Gastrocnemius medialis (tissue), 4 donors: ENCODE measurements at regions not wholly inside any gene's neighbourhood (a gene's known extent, or its start where the extent isn't known, plus 50 kb on each side); places are given as distances from the start of the nearest gene placed in this dataset.
"Not testable (repeated sequence)": the region's sequence is repeated elsewhere in the genome, so short reads cannot be mapped to it uniquely, and the experiment has no call there.

Source experiments
- ATAC-seq, 2 donors: fragments of 150-250 bp; one replicate each; pipeline ENCODE4 v1.9.1; 2016
- DNase-seq, 2 donors: peaks; one replicate each; pipeline ENCODE4 v3.0.0-alpha.2; 2019
- H3K27ac ChIP-seq, 4 donors: fragments of 200-600 bp; sonication (generic); 1 replicate in 1 of 4; 2 replicates in 3 of 4; pipeline ENCODE4 v1.5.1; 2016 to 2018; ENCODE audit warnings: mild to moderate bottlenecking in 2 of 4, moderate library complexity in 1 of 4
- H3K27me3 ChIP-seq, 3 donors: fragments of 200-600 bp; sonication (generic) in 2 of 3; 1 replicate in 1 of 3; 2 replicates in 2 of 3; pipeline versions ENCODE4 v1.5.1 to v1.6.0; 2016 to 2019; ENCODE audit warnings: mild to moderate bottlenecking in 1 of 3, moderate library complexity in 1 of 3
- H3K36me3 ChIP-seq, 2 donors: fragments of 200-600 bp; sonication (generic) in 1 of 2; one replicate each; pipeline ENCODE4 v1.5.1; 2017 to 2018
- H3K4me1 ChIP-seq, 2 donors: fragments of 200-600 bp; sonication (generic) in 1 of 2; one replicate each; pipeline ENCODE4 v1.5.1; 2016 to 2017; ENCODE audit warnings: mild to moderate bottlenecking in 2 of 2
- H3K4me3 ChIP-seq, 4 donors: fragments of 200-600 bp; sonication (generic) in 3 of 4; 1 replicate in 1 of 4; 2 replicates in 3 of 4; pipeline ENCODE4 v1.5.1; 2016 to 2019; ENCODE audit warnings: mild to moderate bottlenecking in 2 of 4
- H3K9me3 ChIP-seq, 3 donors: fragments of 200-600 bp; sonication (generic) in 2 of 3; 1 replicate in 1 of 3; 2 replicates in 2 of 3; pipeline ENCODE4 v1.5.1; 2016 to 2019
- CTCF ChIP-seq, 5 experiments: fragments of 450-650 bp in 3 of 5; fragments of 200-600 bp in 2 of 5; sonication (generic) in 2 of 5; IDR thresholded peaks in 4 of 5; conservative IDR thresholded peaks in 1 of 5; 1 replicate in 4 of 5; 2 replicates in 1 of 5; pipeline ENCODE4 v1.5.1; 2016 to 2019; ENCODE audit warnings: antibody characterized with exemption in 5 of 5, mild to moderate bottlenecking in 3 of 5, moderate library complexity in 3 of 5
- POLR2A ChIP-seq, 2 donors: fragments of 450-650 bp; IDR thresholded peaks; one replicate each; pipeline ENCODE4 v1.6.1; 2017; ENCODE audit warnings: antibody characterized with exemption in 2 of 2, mild to moderate bottlenecking in 2 of 2, moderate library complexity in 2 of 2
- in situ Hi-C, 4 donors: fragments of 200-750 bp; cut with MboI; loops; one replicate each; pipeline versions ENCODE4 v1.15.0 to v1.8.0; 2017; ENCODE audit warnings: low sequenced_read_pairs in 4 of 4
- intact Hi-C: fragments of 100-400 bp; cut with DNase I; formaldehyde crosslinking; loops from one replicate; pipeline ENCODE4 v1.15.1; 2023; ENCODE audit warnings: low total_unique reads

GRCh38 chr4:121593760-121594159 lies 103.0 kb downstream of the ANXA5 start:
- Histone ChIP-seq H3K27me3 (no peaks in the 10 kb centered on the region), H3K27ac (no peak overlapping the region), H3K9me3 (no peaks in the 10 kb centered on the region), H3K4me3 (no peak overlapping the region), H3K36me3 (no peaks in the 10 kb centered on the region), H3K4me1 (peaks cover 0 to 4% of the 10 kb centered on the region in 2 donors)
- TF ChIP-seq POLR2A (IDR thresholded peaks at IDR 0.05) (no peak), CTCF (IDR thresholded peaks at IDR 0.05 in 4 of 5, conservative IDR thresholded peaks at IDR 0.05 in 1 of 5) (no peak)
- DNase-seq (no peak), ATAC-seq (no peak)
- intact Hi-C loops: no loop called here
- in situ Hi-C loops: no loop called here

GRCh38 chr4:121592257-121592656 lies 104.5 kb downstream of the ANXA5 start:
- H3K27ac ChIP-seq, H3K36me3 ChIP-seq, intact Hi-C loops, DNase-seq, H3K9me3 ChIP-seq, H3K4me1 ChIP-seq, H3K4me3 ChIP-seq, in situ Hi-C loops, ATAC-seq, H3K27me3 ChIP-seq: not testable (repeated sequence)

- no peak for DNase-seq
- no peak for ATAC-seq
- in situ Hi-C loops (no loop called here), intact Hi-C loops (no loop called here)
- H3K9me3 ChIP-seq: no peaks in the 10 kb centered on the region
- H3K36me3 ChIP-seq: no peaks in the 10 kb centered on the region
- no peak for TF ChIP-seq POLR2A (IDR thresholded peaks at IDR 0.05)
- no peak overlapping the region for H3K4me3 ChIP-seq
- H3K27ac ChIP-seq: no peak overlapping the region
- H3K27me3 ChIP-seq: no peaks in the 10 kb centered on the region
- no peaks in the 10 kb centered on the region for H3K4me1 ChIP-seq
These were observed 111.9 kb downstream of the ANXA5 start for GRCh38 chr4:121584836-121585235.

GRCh38 chr4:121583396-121583795 lies 113.4 kb downstream of the ANXA5 start:
- in situ Hi-C loops: no loop called here

GRCh38 chr4:121582296-121582695 lies 114.5 kb downstream of the ANXA5 start:
- in situ Hi-C loops: no loop called here
- no peaks in the 10 kb centered on the region for H3K4me1 ChIP-seq
- no peak overlapping the region for H3K4me3 ChIP-seq
- ATAC-seq (no peak), DNase-seq (no peak)
- no peaks in the 10 kb centered on the region for H3K27me3 ChIP-seq
- intact Hi-C loops: no loop called here
- no peaks in the 10 kb centered on the region for H3K9me3 ChIP-seq
- TF ChIP-seq CTCF (IDR thresholded peaks at IDR 0.05 in 4 of 5, conservative IDR thresholded peaks at IDR 0.05 in 1 of 5): no peak
- TF ChIP-seq POLR2A (IDR thresholded peaks at IDR 0.05): no peak
- no peak overlapping the region for H3K27ac ChIP-seq
- H3K36me3 ChIP-seq: no peaks in the 10 kb centered on the region

More at GRCh38 chr4:121583396-121583795, 113.4 kb downstream of the ANXA5 start:
- Histone ChIP-seq H3K4me3 (no peak overlapping the region), H3K27me3 (no peaks in the 10 kb centered on the region), H3K36me3 (no peaks in the 10 kb centered on the region), H3K9me3 (no peaks in the 10 kb centered on the region), H3K4me1 (no peaks in the 10 kb centered on the region), H3K27ac (no peak overlapping the region)
- intact Hi-C loops: no loop called here
- no peak for DNase-seq
- no peak for ATAC-seq
- no peak for TF ChIP-seq POLR2A (IDR thresholded peaks at IDR 0.05)
- TF ChIP-seq CTCF (IDR thresholded peaks at IDR 0.05 in 4 of 5, conservative IDR thresholded peaks at IDR 0.05 in 1 of 5): no peak

GRCh38 chr4:121575392-121575791 lies 121.4 kb downstream of the ANXA5 start:
- intact Hi-C loops, H3K4me3 ChIP-seq, DNase-seq, in situ Hi-C loops, H3K36me3 ChIP-seq, H3K4me1 ChIP-seq, ATAC-seq, H3K27me3 ChIP-seq, H3K27ac ChIP-seq, H3K9me3 ChIP-seq: not testable (repeated sequence)
